ENCODE measurements at regions not wholly inside any gene's neighbourhood (a gene's known extent, or its start where the extent isn't known, plus 50 kb on each side); places are given as distances from the start of the nearest gene placed in this dataset.

DNA sequence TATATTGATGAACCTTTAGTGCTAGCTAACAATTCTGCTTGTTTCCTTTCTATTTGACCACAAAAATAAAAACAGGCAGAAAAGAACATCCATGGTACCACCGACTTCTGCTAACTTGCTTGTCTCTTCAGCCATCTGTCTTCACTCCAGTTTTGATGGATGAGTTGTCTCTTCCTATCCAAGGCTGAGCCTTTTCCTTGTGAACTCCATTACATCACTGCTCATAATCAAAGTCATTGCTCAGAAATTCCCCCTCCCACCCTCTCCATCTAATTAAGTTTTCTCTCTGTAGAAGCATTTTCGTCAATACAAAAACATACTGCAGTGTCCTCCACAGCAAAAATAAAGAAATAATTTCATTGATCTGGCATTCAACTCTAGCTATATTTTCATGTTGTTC is 184.4 kb downstream of the SPCS3 start:
- DNase-seq (ENCODE audit: low read depth): no peak

DNA sequence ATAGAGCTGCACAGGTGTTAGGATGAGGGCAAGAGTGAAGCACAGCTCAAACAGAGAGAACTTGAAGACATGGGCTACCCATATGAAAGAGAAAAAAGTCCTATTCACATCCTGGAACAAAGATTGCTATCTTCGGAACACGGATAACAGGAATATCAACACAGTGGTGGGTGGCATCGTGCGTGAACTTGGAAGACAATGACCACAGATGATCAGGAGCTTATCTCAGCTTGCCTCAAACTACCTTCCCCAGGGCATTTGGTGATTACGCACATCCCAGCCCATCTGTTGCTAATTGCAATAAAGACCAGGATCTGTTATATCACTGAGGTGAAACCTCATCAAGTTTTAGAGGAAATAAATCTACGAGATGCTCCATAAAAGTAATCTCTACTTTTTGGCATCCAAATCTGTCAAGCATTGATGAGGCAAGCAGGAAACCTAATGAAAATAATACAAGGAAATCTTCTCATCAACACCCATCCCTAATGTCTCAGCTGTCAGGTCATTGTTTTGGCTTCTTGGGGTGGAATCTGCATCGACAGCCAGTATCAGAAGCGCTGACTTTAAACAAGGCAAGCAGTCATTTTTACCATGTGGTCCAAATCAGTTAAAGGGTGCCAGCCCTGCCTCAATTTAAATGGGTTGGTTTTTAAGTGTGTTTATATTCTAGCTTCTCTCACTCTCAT is 188.2 kb downstream of the SPCS3 start:
- DNase-seq (ENCODE audit: low read depth): no peak

DNA sequence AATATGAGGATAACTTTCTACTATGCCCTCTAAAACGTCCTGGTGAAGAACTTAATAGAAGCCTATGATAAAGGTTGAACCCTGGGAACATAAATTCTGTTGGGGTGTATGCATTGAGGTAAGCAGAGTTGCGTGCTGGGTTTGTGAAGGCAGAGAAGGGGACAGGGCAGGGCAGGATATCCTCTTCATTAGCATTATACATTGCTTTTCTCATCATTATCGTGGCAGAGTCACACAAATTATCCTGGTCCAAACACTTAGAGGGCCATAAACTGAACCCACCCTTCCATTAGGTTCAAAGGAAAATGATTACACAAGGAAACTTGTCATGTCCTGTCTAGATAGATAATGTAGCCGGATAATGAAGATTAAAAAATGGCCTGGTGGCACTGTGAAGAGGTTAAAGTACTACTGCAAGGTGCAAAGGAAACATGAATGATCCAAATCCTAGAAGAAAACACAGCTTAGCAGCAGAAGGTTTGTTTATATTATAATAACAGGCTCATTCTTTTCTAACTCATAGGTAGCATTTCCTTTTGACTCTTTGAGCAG is 189.1 kb downstream of the SPCS3 start:
- no peak for DNase-seq (ENCODE audit: low read depth)

DNA sequence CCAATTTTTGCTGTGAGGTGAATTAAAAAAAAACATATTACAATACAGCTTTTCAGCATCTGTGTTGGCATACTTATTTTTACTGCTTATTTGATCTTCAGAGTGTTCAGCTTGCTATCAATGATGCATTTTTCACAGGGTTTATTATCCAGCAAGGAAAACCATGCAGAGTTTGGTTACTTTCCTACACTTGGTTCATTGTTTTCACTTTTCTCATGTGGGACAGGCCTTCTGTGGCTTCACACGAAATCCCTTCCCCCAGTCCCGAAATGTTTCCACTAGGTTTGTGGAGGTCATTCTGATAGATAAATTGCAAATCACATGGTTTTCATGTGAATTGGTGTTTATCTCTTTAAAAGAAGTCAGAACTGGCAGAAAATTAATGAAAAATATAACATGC is 205.8 kb downstream of the SPCS3 start:
- no peak for DNase-seq (ENCODE audit: low read depth)

DNA sequence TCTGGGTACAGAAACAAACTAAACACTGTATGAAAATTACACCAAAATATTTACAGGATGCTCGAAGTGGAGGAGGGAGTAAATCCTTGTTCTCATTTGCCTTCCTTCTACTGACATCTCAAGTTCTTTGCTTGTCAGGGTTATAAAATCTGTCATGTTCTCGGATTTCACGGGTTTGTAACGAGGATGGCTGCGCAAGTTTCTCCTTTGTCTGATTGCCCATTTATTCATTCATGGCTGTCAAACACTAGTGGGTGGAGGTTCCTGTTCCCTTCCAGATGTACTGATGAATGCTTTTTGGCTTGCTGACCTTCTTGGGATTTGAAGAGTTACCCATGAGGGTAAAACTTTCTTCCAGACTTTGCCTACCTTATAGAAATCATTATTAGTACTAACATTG is 206.9 kb downstream of the SPCS3 start:
- no peak for DNase-seq (ENCODE audit: low read depth)

DNA sequence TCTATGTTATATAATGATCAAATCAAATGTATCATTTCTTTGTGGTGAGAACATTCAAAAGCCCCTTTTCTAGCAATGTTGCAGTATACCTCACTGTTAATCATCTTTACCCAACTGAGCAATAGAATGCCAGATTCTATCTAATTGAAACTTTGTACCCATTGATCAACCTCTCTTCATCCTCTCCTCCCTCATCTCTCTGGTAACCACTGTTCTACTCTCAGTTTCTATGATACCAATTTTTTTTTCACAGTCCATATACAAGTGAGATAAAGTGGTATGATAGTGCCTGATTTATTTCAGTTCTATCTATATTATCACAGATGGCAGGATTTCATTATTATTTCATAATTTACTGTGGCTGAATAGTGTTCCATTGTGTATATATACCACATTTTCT is 209.8 kb downstream of the SPCS3 start:
- DNase-seq (ENCODE audit: low read depth): no peak

DNA sequence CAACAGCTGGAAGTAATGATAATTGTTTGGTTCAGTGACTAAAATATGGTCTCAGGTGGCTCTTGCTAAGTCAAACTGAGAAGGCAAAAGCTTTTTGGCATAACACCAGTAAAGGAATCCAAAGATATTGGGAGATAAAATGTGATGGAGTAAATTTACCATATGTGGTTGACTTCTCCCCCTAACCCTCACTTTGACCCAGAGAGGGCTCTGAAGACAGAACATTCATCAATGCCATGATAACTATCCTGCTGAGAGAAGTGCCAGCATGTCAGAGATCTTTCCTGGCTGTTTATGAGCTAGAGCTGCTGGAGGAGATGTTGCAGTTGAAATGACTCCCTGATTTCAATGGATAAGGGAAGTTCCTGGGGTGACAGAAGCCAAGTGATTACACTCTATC is 213.4 kb downstream of the SPCS3 start:
- peak; percentile 14 for DNase-seq (ENCODE audit: low read depth)

DNA sequence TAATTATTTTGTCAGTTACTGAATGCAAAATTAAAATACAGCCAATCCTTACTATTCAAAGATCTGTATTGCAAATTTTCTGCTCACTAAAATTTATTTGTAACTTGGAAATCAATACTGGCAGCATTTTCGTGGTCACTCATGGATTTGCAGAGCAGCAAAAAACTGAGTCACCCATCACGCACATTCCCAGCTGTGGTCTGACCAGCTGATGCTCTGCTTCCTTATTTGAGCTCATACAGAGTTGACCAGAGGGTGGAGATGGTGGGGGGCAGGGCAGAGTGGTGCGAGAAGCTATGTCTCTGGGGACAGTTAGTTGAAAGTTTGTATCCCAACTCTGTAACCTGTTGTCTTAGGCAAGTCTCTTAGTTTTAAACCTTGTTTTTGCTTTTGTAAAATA is 214.8 kb downstream of the SPCS3 start:
- DNase-seq (ENCODE audit: low read depth): peak; percentile 98

DNA sequence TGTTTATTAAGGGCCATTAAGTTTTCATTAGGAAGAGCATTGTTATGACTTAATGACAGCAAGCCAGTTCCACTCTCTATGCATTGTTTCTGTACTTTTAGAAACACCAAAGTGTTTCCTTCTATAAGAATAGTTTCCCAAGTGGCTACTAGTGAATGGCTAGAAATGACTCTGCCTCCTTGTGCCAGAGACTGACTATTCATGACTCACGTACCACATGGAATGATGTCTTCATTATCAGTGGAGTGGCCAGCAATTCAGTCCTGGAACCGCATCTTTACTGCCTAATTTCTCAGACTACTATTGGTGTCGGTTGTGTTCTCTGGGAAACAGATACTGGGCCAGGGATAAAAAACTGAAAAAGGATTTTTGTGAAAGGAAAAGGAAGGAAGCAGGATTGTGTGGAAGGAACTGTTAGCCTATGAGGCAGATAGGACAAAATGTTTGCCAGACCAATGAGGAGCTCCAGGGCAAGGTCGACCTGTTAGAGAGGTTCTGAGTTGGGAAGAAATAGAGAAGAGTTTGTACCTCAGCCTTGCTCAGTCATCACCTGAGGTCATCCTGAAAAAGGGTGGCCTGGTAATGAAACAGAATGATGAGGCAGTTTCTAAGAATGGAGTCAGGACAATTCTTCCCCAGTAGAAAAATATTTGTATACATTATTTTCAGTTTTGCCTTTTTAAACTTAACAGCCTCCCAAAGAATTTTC is 218.6 kb downstream of the SPCS3 start:
- DNase-seq (ENCODE audit: low read depth): peak; percentile 85

DNA sequence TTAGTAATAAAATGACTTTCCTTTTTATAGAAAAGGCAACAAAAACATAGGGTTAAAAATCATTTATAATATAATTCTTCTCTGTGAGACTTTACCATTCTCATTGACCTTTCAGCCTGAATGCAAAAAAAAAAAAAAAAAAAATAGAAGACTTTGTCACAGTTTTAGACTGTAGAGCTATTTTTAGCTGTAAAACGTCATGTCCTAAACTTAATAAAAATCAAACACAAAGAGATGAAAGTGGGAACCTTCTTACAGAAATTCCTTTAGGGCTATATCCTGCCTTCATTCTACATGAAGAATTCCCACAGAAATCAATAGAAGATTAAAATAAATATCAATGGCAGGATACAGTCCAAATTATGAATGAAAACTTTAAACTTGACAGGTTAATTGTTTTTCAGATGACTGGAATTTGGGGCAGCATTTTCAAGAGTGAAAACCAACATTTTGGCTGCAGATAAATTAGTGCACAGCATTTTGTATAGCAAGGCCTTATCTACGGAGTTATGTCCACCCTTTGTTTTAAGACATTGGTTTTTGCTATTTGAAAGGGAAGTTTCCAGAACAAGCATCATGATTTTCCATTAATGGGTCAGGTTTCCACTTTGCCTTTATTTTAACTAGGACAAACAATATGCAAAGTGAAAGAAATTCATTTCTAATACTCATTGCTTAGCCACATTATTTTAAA is 219.5 kb downstream of the SPCS3 start:
- no peak for DNase-seq (ENCODE audit: low read depth)

DNA sequence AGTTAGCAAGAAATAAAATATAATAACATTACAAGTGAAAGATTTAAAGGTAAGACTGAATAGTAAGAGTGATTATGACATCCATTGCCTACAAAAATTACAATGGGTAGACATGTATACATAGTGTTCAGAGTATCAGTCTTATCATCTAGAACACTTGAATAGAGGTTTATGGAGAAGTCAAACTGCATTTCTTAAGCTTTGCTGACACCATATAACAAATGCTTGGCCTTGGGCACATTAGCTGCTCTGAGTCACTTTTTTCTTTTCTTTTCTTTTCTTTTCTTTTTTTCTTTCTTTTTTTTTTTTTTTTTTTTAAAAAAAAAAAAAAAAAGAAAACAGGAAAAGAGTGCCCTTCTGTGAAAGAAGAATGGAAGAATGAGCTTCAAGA is 220.0 kb downstream of the SPCS3 start:
- no peak for DNase-seq (ENCODE audit: low read depth)

DNA sequence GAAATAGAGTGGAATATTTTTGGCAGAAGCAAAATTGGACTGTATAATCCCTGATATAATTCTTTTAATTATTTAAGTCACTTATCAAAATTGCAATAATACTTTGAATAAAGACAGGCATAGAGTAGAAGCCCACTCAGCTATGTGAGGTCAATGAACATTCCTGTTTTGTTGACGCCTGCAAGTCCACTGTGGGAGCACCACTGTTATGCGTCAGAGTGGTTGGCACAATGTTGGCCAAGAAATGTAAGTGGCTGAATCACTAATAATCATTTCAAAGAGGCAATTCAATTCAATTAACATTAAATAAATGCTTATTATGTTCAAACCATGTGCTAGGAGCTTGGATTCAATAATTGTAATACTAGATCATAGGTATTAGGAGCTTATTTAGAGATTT is 221.0 kb downstream of the SPCS3 start:
- no peak for DNase-seq (ENCODE audit: low read depth)

DNA sequence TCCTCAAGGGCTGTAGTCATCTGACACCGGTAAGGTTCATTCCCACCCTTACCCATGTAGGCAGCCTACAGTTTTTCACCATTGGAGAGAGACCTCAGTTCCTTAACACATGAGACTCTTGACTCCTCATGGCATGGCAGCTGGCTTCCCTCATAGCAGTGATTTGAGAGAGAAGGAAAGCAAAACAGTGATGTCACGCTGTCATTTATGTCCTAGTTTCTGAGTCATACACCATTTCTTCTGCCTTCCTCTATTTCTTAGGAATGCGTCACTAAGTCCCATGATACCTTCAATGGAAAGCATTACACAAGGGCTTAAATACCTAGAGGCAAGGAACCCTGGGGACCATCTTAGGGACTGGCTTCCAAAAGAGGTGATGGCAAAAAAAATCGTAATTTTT is 226.1 kb downstream of the SPCS3 start:
- peak; percentile 67 for DNase-seq (ENCODE audit: low read depth)

DNA sequence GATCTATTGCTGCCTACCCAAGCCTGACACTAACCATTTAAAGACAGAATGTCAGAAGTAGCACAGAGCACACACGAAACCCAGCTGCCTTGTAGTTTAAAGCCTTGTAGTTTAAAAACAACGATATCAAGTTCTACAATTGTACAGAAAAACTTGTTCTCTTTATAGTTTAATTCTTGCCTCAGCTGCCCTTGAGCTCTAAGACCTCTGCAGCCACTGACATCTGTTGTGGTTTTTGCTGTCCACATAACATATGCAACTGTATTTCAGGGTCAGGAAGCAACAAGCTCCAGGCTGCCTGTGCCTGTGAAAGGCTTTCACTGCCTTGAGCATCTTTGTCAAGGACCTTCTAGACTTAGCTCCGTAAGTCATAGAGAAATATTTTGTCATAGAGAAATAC is 227.2 kb downstream of the SPCS3 start:
- DNase-seq (ENCODE audit: low read depth): peak; percentile 93

DNA sequence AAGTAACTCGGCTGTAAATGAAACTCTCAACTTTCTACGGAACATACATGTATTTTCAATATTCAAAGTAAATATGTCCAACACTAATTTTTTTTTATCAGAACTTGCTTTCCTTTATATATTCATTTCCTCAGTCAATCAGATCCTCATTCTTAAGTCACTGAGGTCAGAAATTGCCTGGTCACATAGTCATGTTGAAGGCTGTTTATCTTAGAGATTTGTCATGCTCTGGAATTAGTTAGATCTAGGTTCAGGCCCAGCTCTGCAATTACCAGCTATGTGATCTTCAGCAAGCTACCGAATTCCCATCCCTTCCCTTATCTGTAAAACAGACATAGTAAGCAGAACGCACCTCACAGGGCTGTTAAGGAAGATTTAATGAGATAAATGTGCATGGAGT is 228.8 kb downstream of the SPCS3 start:
- peak; percentile 46 for DNase-seq (ENCODE audit: low read depth)

DNA sequence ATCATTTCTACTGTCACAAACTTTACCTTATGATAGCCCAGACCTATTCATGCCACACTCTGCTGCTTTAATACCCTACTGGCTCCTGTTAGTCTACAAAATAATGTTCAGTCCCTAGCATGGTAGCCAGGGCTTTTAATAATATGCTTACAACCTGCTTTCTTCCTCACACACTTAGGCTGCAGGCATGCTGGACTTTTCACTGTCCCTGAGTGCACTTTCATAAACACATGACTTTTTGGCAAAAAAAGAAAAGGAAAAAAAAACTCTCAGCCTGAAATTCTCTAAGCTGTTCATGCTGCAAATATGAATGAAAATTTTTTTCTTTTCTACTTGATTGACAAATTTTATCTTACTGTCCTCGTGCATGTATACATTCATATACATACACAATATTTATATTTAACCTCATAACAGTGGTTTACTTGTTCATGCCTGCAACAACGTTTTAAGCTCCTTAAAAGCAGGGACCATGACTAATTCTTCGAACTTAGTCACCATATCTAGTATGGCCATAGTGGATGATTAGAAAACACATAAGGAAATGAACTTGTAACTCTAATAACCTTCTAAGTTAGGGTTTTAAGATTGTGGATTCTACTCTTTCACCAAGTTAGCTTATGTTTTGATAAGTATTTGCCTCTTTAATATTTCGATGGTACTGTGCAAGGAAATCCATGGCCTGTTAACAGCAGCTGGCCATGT is 229.5 kb downstream of the SPCS3 start:
- no peak for DNase-seq (ENCODE audit: low read depth)

DNA sequence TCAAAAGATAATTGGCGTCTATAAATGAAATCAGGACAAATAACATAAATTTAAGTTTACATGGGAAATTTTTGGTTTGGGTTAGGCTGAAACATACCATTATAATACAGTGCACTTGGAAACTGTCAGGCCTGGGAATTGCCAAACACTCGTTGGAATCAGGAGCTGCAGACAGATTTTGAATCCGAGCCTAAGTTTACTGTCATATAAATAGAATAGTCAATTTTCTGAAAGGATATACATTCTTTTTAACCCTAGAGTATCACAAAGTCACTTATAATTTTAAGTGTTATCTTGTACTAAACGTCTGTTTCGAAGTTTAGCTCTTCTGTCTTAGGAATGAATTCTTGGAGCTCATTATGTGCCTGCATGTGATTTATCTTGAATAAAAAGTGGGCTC is 234.1 kb downstream of the VEGFC start:
- DNase-seq (ENCODE audit: low read depth): no peak

DNA sequence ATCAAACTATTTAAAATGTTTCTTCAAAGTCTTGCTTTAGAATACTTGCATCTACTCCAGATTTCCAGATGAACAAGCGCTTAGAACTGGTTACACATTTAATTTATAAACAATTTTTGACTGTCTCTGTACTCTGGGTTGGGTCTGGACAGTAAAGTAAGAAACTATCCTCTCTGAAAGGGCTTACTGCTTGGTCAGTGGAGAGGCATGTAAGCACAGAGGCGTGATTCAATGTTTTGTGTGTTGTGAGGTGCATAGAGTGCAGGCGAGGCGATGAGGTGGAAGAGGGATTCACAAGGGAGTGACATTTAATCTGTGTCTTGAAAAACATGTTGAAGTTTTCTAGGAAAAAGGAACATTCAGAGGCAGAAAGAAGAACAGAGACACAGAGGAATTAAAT is 231.4 kb downstream of the VEGFC start:
- no peak for DNase-seq (ENCODE audit: low read depth)

DNA sequence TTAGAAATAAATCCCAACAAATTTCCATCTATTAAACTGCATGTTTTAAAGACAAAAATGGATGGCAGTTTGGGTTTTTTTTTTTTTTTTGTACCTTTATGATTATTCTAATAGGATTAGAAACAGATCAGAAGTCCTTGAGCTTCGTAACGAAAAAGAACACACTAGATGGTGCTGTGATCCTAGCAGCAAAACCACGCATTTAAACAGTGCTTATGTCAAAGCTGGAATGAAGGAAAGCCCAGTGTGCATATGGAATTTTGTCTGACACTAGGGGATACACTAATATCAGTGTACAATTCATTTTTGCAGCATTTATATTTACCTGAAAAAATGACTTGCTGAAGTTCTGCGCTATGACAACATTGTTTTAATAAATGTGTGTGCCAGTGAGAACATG is 229.1 kb downstream of the VEGFC start:
- DNase-seq (ENCODE audit: low read depth): no peak

DNA sequence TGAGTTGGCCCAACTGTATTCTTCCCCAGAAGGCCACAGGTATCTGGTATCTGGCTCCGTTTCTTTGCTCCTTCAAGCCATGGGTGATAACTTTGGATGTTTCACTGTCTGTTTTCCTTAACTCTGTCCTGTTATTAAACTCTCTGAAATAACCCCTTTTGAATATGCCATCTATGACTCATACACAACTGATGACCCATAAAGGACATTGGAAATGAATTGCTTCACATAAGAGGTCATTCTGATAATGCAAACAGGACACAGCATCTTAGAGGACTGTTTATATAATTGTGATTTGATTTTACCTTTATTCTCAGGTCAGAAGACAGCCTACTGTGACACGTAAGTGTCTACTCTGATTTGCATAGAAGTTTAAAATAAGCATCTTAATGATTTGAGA is 227.7 kb downstream of the VEGFC start:
- no peak for DNase-seq (ENCODE audit: low read depth)

DNA sequence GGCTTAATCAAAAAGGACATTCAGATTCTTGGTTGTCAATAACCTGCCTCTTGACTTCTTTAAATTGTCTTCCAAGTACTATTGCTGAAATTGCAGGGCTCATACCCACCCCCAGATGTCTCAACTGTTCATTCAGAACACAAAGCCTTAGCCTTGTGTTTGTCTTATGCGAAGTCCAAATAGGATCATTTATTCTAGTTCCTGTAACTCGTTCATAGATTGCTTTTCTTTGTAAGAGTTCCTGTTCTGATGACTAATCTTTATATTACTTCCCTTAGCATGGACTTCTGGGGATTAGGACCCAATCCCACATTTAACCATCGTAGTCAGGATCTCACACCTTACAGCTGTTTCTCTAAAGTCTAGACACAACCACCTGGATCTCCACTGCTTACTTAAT is 226.0 kb downstream of the VEGFC start:
- DNase-seq (ENCODE audit: low read depth): no peak

DNA sequence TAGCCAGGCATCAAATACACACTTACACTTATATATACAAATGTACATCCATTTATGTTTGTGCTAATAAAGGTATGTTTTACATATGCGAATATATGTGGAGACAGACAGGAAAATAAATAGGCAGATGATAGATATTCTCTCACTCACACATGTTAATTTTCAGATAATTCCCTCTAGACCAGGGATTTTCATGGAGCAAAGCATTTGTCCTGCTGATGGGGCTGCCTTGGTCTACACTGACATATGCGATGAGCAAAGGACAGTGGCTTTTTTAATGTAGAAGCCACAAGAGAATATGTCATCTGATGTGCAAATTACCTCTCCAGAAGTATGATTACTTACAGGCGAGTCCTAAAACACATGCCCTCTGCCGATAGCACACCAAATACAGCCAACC is 224.5 kb downstream of the VEGFC start:
- no peak for DNase-seq (ENCODE audit: low read depth)

Data from myocyte (in vitro differentiated cells).